ENCODE measurements at regions not wholly inside any gene's neighbourhood (a gene's known extent, or its start where the extent isn't known, plus 50 kb on each side); places are given as distances from the start of the nearest gene placed in this dataset.

GRCh38 chr7:1348096-1348822 is 111.0 kb downstream of the MICALL2 start:
- ChIA-PET CTCF (no interaction called here), POLR2A (no interaction called here)
- no peak for TF ChIP-seq CTCF (IDR thresholded peaks at IDR 0.05; ENCODE audit: unreplicated experiment)
- Mint-ChIP-seq H3K9me3 (ENCODE audit: unreplicated experiment) (no peaks in the 10 kb centered on the region), H3K4me3 (ENCODE audit: unreplicated experiment) (no peak overlapping the region), H3K4me1 (ENCODE audit: insufficient read depth, unreplicated experiment) (no peaks in the 10 kb centered on the region), H3K27ac (ENCODE audit: low read depth, unreplicated experiment) (no peak overlapping the region), H3K27me3 (ENCODE audit: insufficient read depth, unreplicated experiment) (peaks cover 52% of the 10 kb centered on the region), H3K36me3 (ENCODE audit: insufficient read depth, unreplicated experiment) (no peaks in the 10 kb centered on the region)
- BruUV-seq (replicated peaks): no TSS peak
- intact Hi-C loops (cut with micrococcal nuclease): no loop called here
- no peak for DNase-seq (ENCODE audit: unreplicated experiment)

GRCh38 chr7:1348823-1349335 is 110.4 kb downstream of the MICALL2 start:
- peaks cover 52% of the 10 kb centered on the region for H3K27me3 Mint-ChIP-seq (ENCODE audit: insufficient read depth, unreplicated experiment)
- ChIA-PET POLR2A (no interaction called here), CTCF (no interaction called here)
- H3K36me3 Mint-ChIP-seq (ENCODE audit: insufficient read depth, unreplicated experiment): no peaks in the 10 kb centered on the region
- no peak overlapping the region for H3K4me3 Mint-ChIP-seq (ENCODE audit: unreplicated experiment)
- no peak overlapping the region for H3K27ac Mint-ChIP-seq (ENCODE audit: low read depth, unreplicated experiment)
- DNase-seq (ENCODE audit: unreplicated experiment): no peak
- TF ChIP-seq CTCF (IDR thresholded peaks at IDR 0.05; ENCODE audit: unreplicated experiment): no peak
- H3K4me1 Mint-ChIP-seq (ENCODE audit: insufficient read depth, unreplicated experiment): no peaks in the 10 kb centered on the region
- BruUV-seq (replicated peaks): no TSS peak
- intact Hi-C loops (cut with micrococcal nuclease): no loop called here
- H3K9me3 Mint-ChIP-seq (ENCODE audit: unreplicated experiment): no peaks in the 10 kb centered on the region

GRCh38 chr7:1349351-1349761 is 109.9 kb downstream of the MICALL2 start:
- BruUV-seq (replicated peaks): no TSS peak
- ChIA-PET POLR2A (interaction anchor here (0.6 kb wide), 1 partner anchor 243 kb away, joined by 4 read pairs; no protein-coding TSS in a partner anchor), CTCF (no interaction called here)
- peaks cover 52% of the 10 kb centered on the region for H3K27me3 Mint-ChIP-seq (ENCODE audit: insufficient read depth, unreplicated experiment)
- no peak overlapping the region for H3K4me3 Mint-ChIP-seq (ENCODE audit: unreplicated experiment)
- no peak for DNase-seq (ENCODE audit: unreplicated experiment)
- TF ChIP-seq CTCF (IDR thresholded peaks at IDR 0.05; ENCODE audit: unreplicated experiment): no peak
- no peaks in the 10 kb centered on the region for H3K9me3 Mint-ChIP-seq (ENCODE audit: unreplicated experiment)
- no peaks in the 10 kb centered on the region for H3K4me1 Mint-ChIP-seq (ENCODE audit: insufficient read depth, unreplicated experiment)
- no peak overlapping the region for H3K27ac Mint-ChIP-seq (ENCODE audit: low read depth, unreplicated experiment)
- intact Hi-C loops (cut with micrococcal nuclease): no loop called here
- H3K36me3 Mint-ChIP-seq (ENCODE audit: insufficient read depth, unreplicated experiment): no peaks in the 10 kb centered on the region

- Mint-ChIP-seq H3K4me1 (ENCODE audit: insufficient read depth, unreplicated experiment) (no peaks in the 10 kb centered on the region), H3K9me3 (ENCODE audit: unreplicated experiment) (no peaks in the 10 kb centered on the region), H3K27me3 (ENCODE audit: insufficient read depth, unreplicated experiment) (peaks cover 59% of the 10 kb centered on the region), H3K27ac (ENCODE audit: low read depth, unreplicated experiment) (no peak overlapping the region), H3K36me3 (ENCODE audit: insufficient read depth, unreplicated experiment) (no peaks in the 10 kb centered on the region), H3K4me3 (ENCODE audit: unreplicated experiment) (no peak overlapping the region)
- intact Hi-C loops (cut with micrococcal nuclease): no loop called here
- TF ChIP-seq CTCF (IDR thresholded peaks at IDR 0.05; ENCODE audit: unreplicated experiment): no peak
- no TSS peak for BruUV-seq (replicated peaks)
- no peak for DNase-seq (ENCODE audit: unreplicated experiment)
- CTCF ChIA-PET: no interaction called here
- POLR2A ChIA-PET: no interaction called here
Measured at GRCh38 chr7:1351881-1352625, 107.2 kb downstream of the MICALL2 start.
